A673 (cell line): ENCODE measurements at regions not wholly inside any gene's neighbourhood (a gene's known extent, or its start where the extent isn't known, plus 50 kb on each side); places are given as distances from the start of the nearest gene placed in this dataset.

Experiments
- BruUV-seq: library from RNA; stranded (reverse); fragments of 400-500 nt; replicated peaks from 2 replicates; lab custom pipeline; 2021; lab: Mats Ljungman, UMichigan
- CTCF ChIA-PET: fragments of 300-600 bp; sonication (Branson Sonifier 250); formaldehyde crosslinking; loops from one replicate; lab custom pipeline; 2022; ENCODE audit warnings: antibody characterized with exemption; lab: Charles Lee
- POLR2A ChIA-PET: fragments of 300-600 bp; sonication (Branson Sonifier 250); formaldehyde crosslinking; loops from one replicate; lab custom pipeline; 2022; ENCODE audit warnings: antibody characterized with exemption; ENCODE audit not compliant: low non-redundant PET; lab: Charles Lee
- DNase-seq: peaks from one replicate; pipeline ENCODE4 v3.0.0-alpha.2; 2015; ENCODE audit warnings: low spot score
- H3K27ac ChIP-seq: fragments of 200-600 bp; sonication (generic); 2 replicates; pipeline ENCODE4 v1.5.1; 2016; ENCODE audit warnings: mixed run types, low read depth, mild to moderate bottlenecking, mixed read lengths, antibody characterized with exemption, low read length; ENCODE audit not compliant: poor library complexity, severe bottlenecking
- H3K27me3 ChIP-seq: fragments of 200-600 bp; sonication (generic); replicated peaks from 2 replicates; pipeline ENCODE4 v1.6.1; 2017; ENCODE audit warnings: mixed run types, low read depth, mild to moderate bottlenecking, mixed read lengths, antibody characterized with exemption, low read length; ENCODE audit not compliant: insufficient read depth, poor library complexity
- H3K36me3 ChIP-seq: fragments of 200-600 bp; sonication (generic); 2 replicates; pipeline ENCODE4 v1.6.1; 2016; ENCODE audit warnings: mixed run types, mild to moderate bottlenecking, mixed read lengths, antibody characterized with exemption, low read length; ENCODE audit not compliant: insufficient read depth, poor library complexity, severe bottlenecking
- H3K4me1 ChIP-seq: fragments of 200-600 bp; sonication (generic); 2 replicates; pipeline ENCODE4 v1.6.1; 2017; ENCODE audit warnings: mixed run types, mild to moderate bottlenecking, mixed read lengths, antibody characterized with exemption, low read length; ENCODE audit not compliant: insufficient read depth, poor library complexity, severe bottlenecking
- H3K4me3 ChIP-seq: fragments of 200-600 bp; sonication (generic); 2 replicates; pipeline ENCODE4 v1.5.1; 2016; ENCODE audit warnings: low read depth, mixed run types, mild to moderate bottlenecking, mixed read lengths, low read length; ENCODE audit not compliant: poor library complexity, severe bottlenecking
- H3K9me3 ChIP-seq: fragments of 200-600 bp; sonication (generic); 2 replicates; pipeline ENCODE4 v1.6.1; 2016; ENCODE audit warnings: mixed run types, low read depth, mild to moderate bottlenecking, mixed read lengths, antibody characterized with exemption, low read length; ENCODE audit not compliant: poor library complexity, severe bottlenecking
- EZH2 ChIP-seq: fragments of 200-600 bp; sonication (generic); IDR thresholded peaks from 2 replicates; pipeline ENCODE4 v1.6.1; 2017; ENCODE audit warnings: borderline replicate concordance, low read depth, mild to moderate bottlenecking, mixed read lengths, antibody characterized with exemption, low read length; ENCODE audit not compliant: poor library complexity, severe bottlenecking
- intact Hi-C: fragments of 100-400 bp; cut with micrococcal nuclease; formaldehyde crosslinking; loops from one replicate; pipeline ENCODE4 v1.10.0; 2022; ENCODE audit not compliant: unreplicated experiment
- TF ChIP-seq, protein P1 (sequence below): fragments of 300-800, 200-600 bp; sonication (generic); conservative IDR thresholded peaks from 2 replicates; pipeline ENCODE4 v1.5.1; 2017; ENCODE audit warnings: low read depth, mild to moderate bottlenecking, antibody characterized with exemption, low read length, moderate library complexity, mixed read lengths

DNA sequence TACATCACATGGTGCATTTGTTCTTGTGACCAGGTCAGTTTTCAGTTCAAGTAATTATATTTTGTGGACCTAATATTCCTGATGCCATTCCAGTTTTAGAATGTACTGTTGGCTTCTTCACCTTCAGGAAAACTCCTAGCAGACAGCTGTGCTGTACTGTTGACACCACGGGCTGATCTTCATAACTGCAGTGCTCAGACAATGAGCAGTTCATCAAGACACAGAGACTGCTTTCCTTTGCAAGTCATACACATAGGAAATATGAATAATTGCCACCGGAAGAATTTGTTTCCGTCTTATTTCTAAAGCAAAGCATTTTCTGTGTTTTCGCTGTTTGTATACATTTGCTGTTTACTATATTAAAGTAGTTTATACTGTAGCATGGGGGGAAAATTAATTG, 89.8 kb downstream of the C6orf118 start:
- ChIA-PET POLR2A (no interaction called here), CTCF (no interaction called here)
- no peaks in the 10 kb centered on the region for H3K36me3 ChIP-seq
- BruUV-seq, result no TSS peak
- DNase-seq, result no peak
- intact Hi-C loops, result no loop called here
- TF ChIP-seq EZH2, result no peak
- TF ChIP-seq, protein P1, sequence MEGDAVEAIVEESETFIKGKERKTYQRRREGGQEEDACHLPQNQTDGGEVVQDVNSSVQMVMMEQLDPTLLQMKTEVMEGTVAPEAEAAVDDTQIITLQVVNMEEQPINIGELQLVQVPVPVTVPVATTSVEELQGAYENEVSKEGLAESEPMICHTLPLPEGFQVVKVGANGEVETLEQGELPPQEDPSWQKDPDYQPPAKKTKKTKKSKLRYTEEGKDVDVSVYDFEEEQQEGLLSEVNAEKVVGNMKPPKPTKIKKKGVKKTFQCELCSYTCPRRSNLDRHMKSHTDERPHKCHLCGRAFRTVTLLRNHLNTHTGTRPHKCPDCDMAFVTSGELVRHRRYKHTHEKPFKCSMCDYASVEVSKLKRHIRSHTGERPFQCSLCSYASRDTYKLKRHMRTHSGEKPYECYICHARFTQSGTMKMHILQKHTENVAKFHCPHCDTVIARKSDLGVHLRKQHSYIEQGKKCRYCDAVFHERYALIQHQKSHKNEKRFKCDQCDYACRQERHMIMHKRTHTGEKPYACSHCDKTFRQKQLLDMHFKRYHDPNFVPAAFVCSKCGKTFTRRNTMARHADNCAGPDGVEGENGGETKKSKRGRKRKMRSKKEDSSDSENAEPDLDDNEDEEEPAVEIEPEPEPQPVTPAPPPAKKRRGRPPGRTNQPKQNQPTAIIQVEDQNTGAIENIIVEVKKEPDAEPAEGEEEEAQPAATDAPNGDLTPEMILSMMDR, result no peak
- no peaks in the 10 kb centered on the region for H3K9me3 ChIP-seq
- H3K27me3 ChIP-seq, result peaks cover 3% of the 10 kb centered on the region
- no peak overlapping the region for H3K27ac ChIP-seq
- H3K4me3 ChIP-seq, result no peak overlapping the region
- no peaks in the 10 kb centered on the region for H3K4me1 ChIP-seq

DNA sequence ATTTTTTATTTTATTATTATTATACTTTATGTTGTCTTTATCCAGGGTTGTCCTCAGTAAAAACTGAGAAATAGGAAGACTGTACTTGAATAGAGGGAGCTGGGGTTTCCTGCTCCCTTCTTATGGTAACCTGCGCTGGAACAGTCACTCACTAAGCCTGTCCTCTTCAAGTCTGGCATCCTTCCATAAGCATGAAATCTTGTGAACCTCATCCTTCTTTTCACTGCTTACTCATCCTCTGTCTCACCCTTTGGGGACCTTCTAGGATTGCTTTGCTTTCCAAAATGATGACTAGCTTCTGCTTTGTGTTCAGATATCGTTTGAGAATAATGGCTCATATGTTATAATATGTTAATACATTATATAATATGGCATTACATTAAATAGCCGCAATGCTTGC, 90.6 kb downstream of the C6orf118 start:
- H3K9me3 ChIP-seq, result no peaks in the 10 kb centered on the region
- H3K27ac ChIP-seq, result no peak overlapping the region
- ChIA-PET CTCF (interaction anchor here (0.6 kb wide), 1 partner anchor 544 kb away, joined by 3 read pairs; no protein-coding TSS in a partner anchor), POLR2A (no interaction called here)
- no peaks in the 10 kb centered on the region for H3K4me1 ChIP-seq
- intact Hi-C loops, result no loop called here
- H3K4me3 ChIP-seq, result no peak overlapping the region
- peak; percentile 4 for DNase-seq
- no peaks in the 10 kb centered on the region for H3K36me3 ChIP-seq
- TF ChIP-seq, protein P1, result no peak
- no peak for TF ChIP-seq EZH2
- no TSS peak for BruUV-seq
- H3K27me3 ChIP-seq, result peaks cover 3% of the 10 kb centered on the region

DNA sequence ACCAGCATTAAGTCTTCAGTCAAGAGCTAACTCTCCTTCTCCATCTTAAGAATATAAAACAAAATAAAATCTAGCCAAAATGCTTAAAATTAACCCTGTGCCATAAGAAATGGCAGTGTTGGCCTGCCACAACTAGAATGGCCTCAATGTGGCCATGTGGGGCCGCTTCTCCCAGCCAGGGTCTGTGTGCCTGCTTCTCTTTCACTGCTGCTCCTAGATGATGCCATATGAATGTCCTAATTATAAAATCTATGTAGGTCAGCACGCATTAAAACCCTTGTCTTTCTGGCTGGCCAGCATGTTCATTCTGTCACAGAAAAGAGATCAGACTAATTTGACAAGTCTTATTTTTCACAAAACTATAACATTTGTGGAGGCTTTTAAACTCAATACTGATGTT, 102.6 kb downstream of the C6orf118 start:
- Histone ChIP-seq H3K4me3 (no peak overlapping the region), H3K9me3 (no peaks in the 10 kb centered on the region), H3K4me1 (no peaks in the 10 kb centered on the region), H3K36me3 (no peaks in the 10 kb centered on the region), H3K27ac (no peak overlapping the region), H3K27me3 (no peaks in the 10 kb centered on the region)
- no peak for DNase-seq
- ChIA-PET POLR2A (no interaction called here), CTCF (no interaction called here)
- no TSS peak for BruUV-seq
- no peak for TF ChIP-seq EZH2
- TF ChIP-seq, protein P1, result no peak
- intact Hi-C loops, result no loop called here
